ENCODE measurements at regions not wholly inside any gene's neighbourhood (a gene's known extent, or its start where the extent isn't known, plus 50 kb on each side); places are given as distances from the start of the nearest gene placed in this dataset.

DNA sequence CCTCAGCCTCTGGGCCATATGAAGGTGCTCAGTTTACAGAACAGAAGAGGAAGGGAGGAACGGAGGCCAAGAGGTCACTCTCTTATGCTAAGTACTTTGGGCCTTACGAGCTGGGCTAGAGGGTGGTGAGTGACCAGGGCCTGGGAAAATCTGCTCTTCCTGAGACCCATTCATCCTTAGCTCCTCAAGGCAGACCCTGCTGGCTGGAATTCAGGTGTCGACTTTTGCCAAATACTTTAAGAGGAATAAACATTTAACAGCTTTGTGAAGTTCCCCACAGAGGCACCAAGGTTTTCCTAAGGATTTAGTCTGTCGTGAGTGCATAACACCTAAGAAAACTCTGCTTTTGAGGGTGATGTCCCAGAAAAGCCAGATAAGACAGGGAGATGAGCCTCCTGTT is 129.7 kb upstream of the SIX2 start:
- no peak overlapping the region for H3K4me3 ChIP-seq (ENCODE audit: low read length)

GRCh38 chr2:45137966-45138695 is 128.9 kb upstream of the SIX2 start:
- Histone ChIP-seq H3K9me3 (ENCODE audit: low read length) (no peaks in the 10 kb centered on the region), H3K4me3 (ENCODE audit: low read length) (no peak overlapping the region), H2AFZ (ENCODE audit: low read depth, low read length) (no peak overlapping the region), H3K27me3 (ENCODE audit: insufficient read depth, low read length) (no peaks in the 10 kb centered on the region), H3K4me1 (ENCODE audit: insufficient read depth, low read length) (no peaks in the 10 kb centered on the region), H3K36me3 (ENCODE audit: insufficient read depth, low read length) (no peaks in the 10 kb centered on the region)

More for the DNA sequence above, 129.7 kb upstream of the SIX2 start:
- no peak overlapping the region for H2AFZ ChIP-seq (ENCODE audit: low read depth, low read length)
- no peaks in the 10 kb centered on the region for H3K27me3 ChIP-seq (ENCODE audit: insufficient read depth, low read length)
- no peaks in the 10 kb centered on the region for H3K9me3 ChIP-seq (ENCODE audit: low read length)
- no peaks in the 10 kb centered on the region for H3K36me3 ChIP-seq (ENCODE audit: insufficient read depth, low read length)
- no peaks in the 10 kb centered on the region for H3K4me1 ChIP-seq (ENCODE audit: insufficient read depth, low read length)

DNA sequence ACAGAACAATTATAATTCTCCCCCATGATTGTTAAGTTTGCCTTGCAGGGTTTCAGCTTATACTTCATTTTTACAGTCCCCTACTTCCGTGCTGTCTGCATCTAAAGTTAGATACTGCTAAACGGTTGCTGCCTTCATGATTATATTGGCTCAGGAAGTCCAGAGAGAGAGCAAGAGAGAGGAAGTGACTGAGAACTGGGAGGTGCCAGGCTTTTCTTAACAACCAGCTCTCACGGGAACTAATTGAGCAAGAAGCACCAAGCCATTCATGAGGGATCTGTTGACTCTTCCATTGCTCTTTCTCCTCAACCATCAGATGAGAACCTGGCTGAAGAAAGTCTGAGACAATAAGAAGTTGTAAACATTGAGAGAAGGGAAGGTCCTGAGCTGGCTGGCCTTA is 125.5 kb upstream of the SIX2 start:
- no peak overlapping the region for H2AFZ ChIP-seq (ENCODE audit: low read depth, low read length)
- no peaks in the 10 kb centered on the region for H3K4me1 ChIP-seq (ENCODE audit: insufficient read depth, low read length)
- H3K36me3 ChIP-seq (ENCODE audit: insufficient read depth, low read length), result no peaks in the 10 kb centered on the region
- no peaks in the 10 kb centered on the region for H3K27me3 ChIP-seq (ENCODE audit: insufficient read depth, low read length)
- H3K9me3 ChIP-seq (ENCODE audit: low read length), result no peaks in the 10 kb centered on the region
- no peak overlapping the region for H3K4me3 ChIP-seq (ENCODE audit: low read length)

GRCh38 chr2:45134014-45134413 is 124.8 kb upstream of the SIX2 start:
- H3K4me3 ChIP-seq (ENCODE audit: low read length), result no peak overlapping the region

DNA sequence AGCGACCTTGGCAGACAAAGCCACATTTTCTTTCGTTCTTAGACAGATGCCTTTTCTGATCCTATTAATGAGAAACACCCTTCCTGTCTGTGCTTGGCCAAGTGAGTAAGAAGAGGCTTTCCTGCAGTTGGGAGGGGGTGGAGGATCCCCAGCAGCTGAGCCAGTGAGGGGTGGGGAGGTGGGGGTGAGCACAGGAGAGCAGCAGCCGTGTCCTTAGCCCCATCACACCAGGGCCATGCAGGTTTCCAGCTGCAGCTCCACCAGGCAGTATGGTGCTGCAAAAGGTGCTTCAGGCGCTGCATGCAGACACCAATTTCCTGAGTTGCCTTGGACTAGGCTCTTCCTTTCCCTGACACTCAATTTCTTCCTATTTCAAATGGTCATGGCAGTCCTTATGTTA is 123.3 kb upstream of the SIX2 start:
- Histone ChIP-seq H2AFZ (ENCODE audit: low read depth, low read length) (no peak overlapping the region), H3K36me3 (ENCODE audit: insufficient read depth, low read length) (no peaks in the 10 kb centered on the region), H3K4me3 (ENCODE audit: low read length) (no peak overlapping the region), H3K4me1 (ENCODE audit: insufficient read depth, low read length) (no peaks in the 10 kb centered on the region), H3K9me3 (ENCODE audit: low read length) (no peaks in the 10 kb centered on the region), H3K27me3 (ENCODE audit: insufficient read depth, low read length) (no peaks in the 10 kb centered on the region)

More at GRCh38 chr2:45134014-45134413, 124.8 kb upstream of the SIX2 start:
- Histone ChIP-seq H2AFZ (ENCODE audit: low read depth, low read length) (no peak overlapping the region), H3K9me3 (ENCODE audit: low read length) (no peaks in the 10 kb centered on the region), H3K36me3 (ENCODE audit: insufficient read depth, low read length) (no peaks in the 10 kb centered on the region), H3K4me1 (ENCODE audit: insufficient read depth, low read length) (no peaks in the 10 kb centered on the region), H3K27me3 (ENCODE audit: insufficient read depth, low read length) (no peaks in the 10 kb centered on the region)

DNA sequence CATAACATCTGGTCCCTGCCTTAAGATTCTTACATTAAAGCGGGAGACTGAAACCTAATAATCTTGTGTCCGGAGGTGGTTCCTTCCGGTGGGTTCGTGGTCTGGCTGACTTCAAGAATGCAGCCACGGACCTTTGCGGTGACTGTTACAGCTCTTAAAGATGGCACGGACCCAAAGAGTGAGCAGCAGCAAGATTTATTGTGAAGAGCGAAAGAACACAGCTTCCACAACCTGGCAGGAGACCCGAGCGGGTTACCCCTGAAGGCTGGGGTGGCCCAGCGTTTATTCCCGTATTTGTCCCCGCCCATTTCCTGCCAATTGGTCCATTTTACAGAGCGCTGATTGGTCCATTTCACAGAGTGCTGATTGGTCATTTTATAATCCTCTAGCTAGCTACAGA is 122.3 kb upstream of the SIX2 start:
- no peaks in the 10 kb centered on the region for H3K27me3 ChIP-seq (ENCODE audit: insufficient read depth, low read length)
- no peak overlapping the region for H3K4me3 ChIP-seq (ENCODE audit: low read length)
- no peaks in the 10 kb centered on the region for H3K36me3 ChIP-seq (ENCODE audit: insufficient read depth, low read length)
- no peaks in the 10 kb centered on the region for H3K4me1 ChIP-seq (ENCODE audit: insufficient read depth, low read length)
- no peak overlapping the region for H2AFZ ChIP-seq (ENCODE audit: low read depth, low read length)
- no peaks in the 10 kb centered on the region for H3K9me3 ChIP-seq (ENCODE audit: low read length)

- Histone ChIP-seq H3K9me3 (ENCODE audit: low read length) (no peaks in the 10 kb centered on the region), H2AFZ (ENCODE audit: low read depth, low read length) (no peak overlapping the region), H3K36me3 (ENCODE audit: insufficient read depth, low read length) (no peaks in the 10 kb centered on the region), H3K4me1 (ENCODE audit: insufficient read depth, low read length) (no peaks in the 10 kb centered on the region), H3K27me3 (ENCODE audit: insufficient read depth, low read length) (no peaks in the 10 kb centered on the region), H3K4me3 (ENCODE audit: low read length) (no peak overlapping the region)
These were observed 121.5 kb upstream of the SIX2 start for GRCh38 chr2:45130736-45131135.

- Histone ChIP-seq H3K9me3 (ENCODE audit: low read length) (no peaks in the 10 kb centered on the region), H3K4me1 (ENCODE audit: insufficient read depth, low read length) (no peaks in the 10 kb centered on the region), H3K27me3 (ENCODE audit: insufficient read depth, low read length) (no peaks in the 10 kb centered on the region), H3K36me3 (ENCODE audit: insufficient read depth, low read length) (no peaks in the 10 kb centered on the region), H3K4me3 (ENCODE audit: low read length) (no peak overlapping the region), H2AFZ (ENCODE audit: low read depth, low read length) (no peak overlapping the region)
These were observed 119.3 kb upstream of the SIX2 start for GRCh38 chr2:45128580-45128997.

GRCh38 chr2:45127891-45128290 is 118.6 kb upstream of the SIX2 start:
- no peaks in the 10 kb centered on the region for H3K4me1 ChIP-seq (ENCODE audit: insufficient read depth, low read length)
- no peaks in the 10 kb centered on the region for H3K27me3 ChIP-seq (ENCODE audit: insufficient read depth, low read length)
- no peak overlapping the region for H2AFZ ChIP-seq (ENCODE audit: low read depth, low read length)
- no peak overlapping the region for H3K4me3 ChIP-seq (ENCODE audit: low read length)
- no peaks in the 10 kb centered on the region for H3K9me3 ChIP-seq (ENCODE audit: low read length)
- H3K36me3 ChIP-seq (ENCODE audit: insufficient read depth, low read length), result no peaks in the 10 kb centered on the region

DNA sequence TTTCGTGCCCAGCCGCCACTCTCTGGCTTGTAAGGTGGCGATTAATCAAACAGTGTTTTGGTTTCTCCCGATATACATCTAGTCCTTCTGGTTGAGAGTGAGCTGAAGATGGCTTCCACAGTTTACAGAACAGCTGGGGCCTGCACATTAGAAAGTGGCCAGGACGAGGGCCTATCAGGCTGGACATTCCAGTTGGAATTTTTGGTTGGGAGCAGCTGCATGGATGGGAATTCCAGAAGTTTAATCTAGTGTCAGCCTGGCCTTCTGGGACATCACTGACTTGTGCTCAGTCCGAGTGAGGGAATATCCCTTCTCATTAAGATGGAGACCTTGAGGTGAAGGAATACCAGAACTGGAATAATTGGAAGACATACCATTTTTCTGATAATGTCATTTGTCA is 118.1 kb upstream of the SIX2 start:
- Histone ChIP-seq H2AFZ (ENCODE audit: low read depth, low read length) (no peak overlapping the region), H3K4me3 (ENCODE audit: low read length) (no peak overlapping the region), H3K9me3 (ENCODE audit: low read length) (no peaks in the 10 kb centered on the region), H3K27me3 (ENCODE audit: insufficient read depth, low read length) (no peaks in the 10 kb centered on the region), H3K36me3 (ENCODE audit: insufficient read depth, low read length) (no peaks in the 10 kb centered on the region), H3K4me1 (ENCODE audit: insufficient read depth, low read length) (no peaks in the 10 kb centered on the region)

DNA sequence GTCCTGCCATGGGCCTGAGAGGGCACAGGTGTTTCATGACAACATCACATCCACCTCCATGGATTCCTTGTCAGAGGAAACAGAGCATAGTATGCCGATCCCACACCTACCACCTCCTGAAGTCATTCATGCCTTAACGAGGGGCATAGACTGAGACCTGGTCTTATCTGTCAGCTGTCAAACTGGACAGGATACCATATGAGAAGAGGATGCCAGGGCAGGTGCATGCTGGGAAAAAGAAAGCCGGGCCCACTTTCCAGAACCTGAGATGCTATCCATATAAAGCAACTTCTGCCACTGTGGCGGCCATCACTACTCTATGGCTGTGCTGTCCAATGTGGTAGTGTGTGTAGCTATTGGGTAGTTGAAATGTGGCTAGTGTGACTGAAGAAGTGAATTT is 116.0 kb upstream of the SIX2 start:
- H3K4me3 ChIP-seq (ENCODE audit: low read length), result no peak overlapping the region
- no peaks in the 10 kb centered on the region for H3K36me3 ChIP-seq (ENCODE audit: insufficient read depth, low read length)
- no peaks in the 10 kb centered on the region for H3K27me3 ChIP-seq (ENCODE audit: insufficient read depth, low read length)
- H3K4me1 ChIP-seq (ENCODE audit: insufficient read depth, low read length), result no peaks in the 10 kb centered on the region
- no peak overlapping the region for H2AFZ ChIP-seq (ENCODE audit: low read depth, low read length)
- no peaks in the 10 kb centered on the region for H3K9me3 ChIP-seq (ENCODE audit: low read length)

- no peak overlapping the region for H3K4me3 ChIP-seq (ENCODE audit: low read length)
- no peaks in the 10 kb centered on the region for H3K4me1 ChIP-seq (ENCODE audit: insufficient read depth, low read length)
- H3K27me3 ChIP-seq (ENCODE audit: insufficient read depth, low read length), result no peaks in the 10 kb centered on the region
- H3K9me3 ChIP-seq (ENCODE audit: low read length), result no peaks in the 10 kb centered on the region
- H3K36me3 ChIP-seq (ENCODE audit: insufficient read depth, low read length), result no peaks in the 10 kb centered on the region
- H2AFZ ChIP-seq (ENCODE audit: low read depth, low read length), result no peak overlapping the region
These were observed 115.2 kb upstream of the SIX2 start for GRCh38 chr2:45124456-45124855.

DNA sequence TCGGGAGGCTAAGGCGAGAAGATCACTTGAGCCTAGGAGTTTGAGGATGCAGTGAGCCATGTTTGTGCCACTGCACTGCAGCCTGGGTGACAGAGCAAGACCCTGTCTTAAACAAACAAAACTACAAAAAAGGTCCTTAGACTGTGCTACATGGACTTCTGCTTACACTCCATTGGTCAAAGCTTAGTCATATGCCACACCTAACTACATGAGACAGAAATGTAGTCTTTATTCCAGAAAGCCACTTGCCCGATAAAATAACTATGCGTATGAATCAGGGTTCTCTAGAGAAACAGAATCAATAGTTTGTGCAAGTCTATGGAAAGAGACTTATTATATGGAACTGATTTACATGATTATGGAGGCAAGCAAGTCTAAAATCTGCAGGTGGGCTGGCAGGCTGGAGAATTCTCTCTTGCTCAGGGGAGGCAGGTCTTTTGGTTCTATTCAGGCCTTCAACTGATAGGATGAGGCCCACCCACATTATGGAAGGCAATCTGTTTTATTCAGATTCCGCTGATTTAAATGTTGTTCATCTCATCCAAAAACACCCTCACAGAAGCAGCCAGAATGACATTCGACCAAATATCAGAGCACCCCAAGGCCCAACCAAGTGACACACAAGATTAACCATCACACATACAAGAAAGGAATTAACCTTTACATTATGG is 114.4 kb upstream of the SIX2 start:
- H3K27me3 ChIP-seq (ENCODE audit: insufficient read depth, low read length), result no peaks in the 10 kb centered on the region
- no peak overlapping the region for H3K4me3 ChIP-seq (ENCODE audit: low read length)
- H3K36me3 ChIP-seq (ENCODE audit: insufficient read depth, low read length), result no peaks in the 10 kb centered on the region
- H3K9me3 ChIP-seq (ENCODE audit: low read length), result no peaks in the 10 kb centered on the region
- H3K4me1 ChIP-seq (ENCODE audit: insufficient read depth, low read length), result no peaks in the 10 kb centered on the region
- H2AFZ ChIP-seq (ENCODE audit: low read depth, low read length), result no peak overlapping the region

DNA sequence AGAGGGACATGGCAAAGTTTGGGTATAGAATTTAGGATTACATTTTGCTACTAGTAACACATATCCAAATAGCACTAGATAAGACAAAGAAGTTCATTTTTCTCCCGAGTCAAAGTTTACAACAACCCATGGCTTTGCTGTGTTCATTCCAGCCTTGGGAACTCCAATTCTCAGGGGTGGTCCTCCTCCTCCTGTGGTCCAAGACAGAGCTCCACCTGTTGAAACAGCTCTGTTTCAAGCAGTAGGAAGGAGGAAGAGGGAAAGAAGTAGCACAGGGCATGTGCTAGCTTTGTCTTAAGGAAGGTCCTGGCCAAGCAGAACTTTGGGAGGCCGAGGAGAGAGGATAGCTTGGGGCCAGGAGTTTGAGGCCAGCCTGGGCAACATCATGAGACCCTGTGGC is 113.8 kb upstream of the SIX2 start:
- Histone ChIP-seq H3K4me1 (ENCODE audit: insufficient read depth, low read length) (no peaks in the 10 kb centered on the region), H2AFZ (ENCODE audit: low read depth, low read length) (no peak overlapping the region), H3K36me3 (ENCODE audit: insufficient read depth, low read length) (no peaks in the 10 kb centered on the region), H3K9me3 (ENCODE audit: low read length) (no peaks in the 10 kb centered on the region), H3K4me3 (ENCODE audit: low read length) (no peak overlapping the region), H3K27me3 (ENCODE audit: insufficient read depth, low read length) (no peaks in the 10 kb centered on the region)
